K562 (cell line): ENCODE measurements at regions not wholly inside any gene's neighbourhood (a gene's known extent, or its start where the extent isn't known, plus 50 kb on each side); places are given as distances from the start of the nearest gene placed in this dataset.

Experiments used
- BHLHE40 ChIP-seq: IDR thresholded peaks from 2 replicates; pipeline ENCODE4 v1.6.1; 2011; ENCODE audit warnings: low read length, improper control_type of control experiment
- FOXA3 ChIP-seq, 2 experiments: fragments of 450-650 bp in 1 of 2; sonication (generic) in 1 of 2; formaldehyde crosslinking; IDR thresholded peaks in 1 of 2; conservative IDR thresholded peaks in 1 of 2; 2 replicates each; pipeline versions ENCODE4 v1.4.0 to v1.8.0; 2020 to 2022; ENCODE audit warnings: mild to moderate bottlenecking in 2 of 2, missing genetic modification reagents in 1 of 2
- MECOM ChIP-seq: fragments of 250-450 bp; sonication (Bioruptor Pico); IDR thresholded peaks from 2 replicates; pipeline ENCODE4 v1.8.0; 2022; ENCODE audit warnings: inconsistent platforms
- NR2C2 ChIP-seq, 2 experiments: fragments of 200-800 bp in 1 of 2; sonication (Bioruptor generic) in 1 of 2; sonication (generic) in 1 of 2; formaldehyde crosslinking in 1 of 2; IDR thresholded peaks; 2 replicates each; pipeline versions ENCODE4 v1.6.1 to v1.8.0; 2016 to 2022; ENCODE audit warnings: mild to moderate bottlenecking in 1 of 2, missing compliant biosample characterization in 1 of 2, missing genetic modification characterization in 1 of 2, missing genetic modification reagents in 1 of 2
- ZNF274 ChIP-seq: IDR thresholded peaks from 2 replicates; pipeline ENCODE4 v1.6.1; 2011; ENCODE audit warnings: low read depth, mild to moderate bottlenecking, low read length, moderate library complexity, borderline replicate concordance
- TF ChIP-seq, protein P1 (sequence below), 2 experiments: fragments of 450-650 bp in 1 of 2; sonication (generic) in 1 of 2; formaldehyde crosslinking; conservative IDR thresholded peaks; 2 replicates each; pipeline versions ENCODE4 v1.4.0 to v1.8.1; 2020 to 2022; ENCODE audit warnings: mild to moderate bottlenecking in 1 of 2, missing genetic modification reagents in 1 of 2
- TF ChIP-seq, protein P2 (sequence below), 3 experiments: IDR thresholded peaks in 2 of 3; conservative IDR thresholded peaks in 1 of 3; 2 replicates each; pipeline ENCODE4 v1.5.1; 2011 to 2012; ENCODE audit warnings: low read length in 3 of 3, mild to moderate bottlenecking in 3 of 3, control low read depth in 2 of 3, improper control_type of control experiment in 1 of 3, inconsistent platforms in 1 of 3, low read depth in 1 of 3, mixed read lengths in 1 of 3, moderate library complexity in 1 of 3; ENCODE audit not compliant: insufficient read depth in 2 of 3

DNA sequence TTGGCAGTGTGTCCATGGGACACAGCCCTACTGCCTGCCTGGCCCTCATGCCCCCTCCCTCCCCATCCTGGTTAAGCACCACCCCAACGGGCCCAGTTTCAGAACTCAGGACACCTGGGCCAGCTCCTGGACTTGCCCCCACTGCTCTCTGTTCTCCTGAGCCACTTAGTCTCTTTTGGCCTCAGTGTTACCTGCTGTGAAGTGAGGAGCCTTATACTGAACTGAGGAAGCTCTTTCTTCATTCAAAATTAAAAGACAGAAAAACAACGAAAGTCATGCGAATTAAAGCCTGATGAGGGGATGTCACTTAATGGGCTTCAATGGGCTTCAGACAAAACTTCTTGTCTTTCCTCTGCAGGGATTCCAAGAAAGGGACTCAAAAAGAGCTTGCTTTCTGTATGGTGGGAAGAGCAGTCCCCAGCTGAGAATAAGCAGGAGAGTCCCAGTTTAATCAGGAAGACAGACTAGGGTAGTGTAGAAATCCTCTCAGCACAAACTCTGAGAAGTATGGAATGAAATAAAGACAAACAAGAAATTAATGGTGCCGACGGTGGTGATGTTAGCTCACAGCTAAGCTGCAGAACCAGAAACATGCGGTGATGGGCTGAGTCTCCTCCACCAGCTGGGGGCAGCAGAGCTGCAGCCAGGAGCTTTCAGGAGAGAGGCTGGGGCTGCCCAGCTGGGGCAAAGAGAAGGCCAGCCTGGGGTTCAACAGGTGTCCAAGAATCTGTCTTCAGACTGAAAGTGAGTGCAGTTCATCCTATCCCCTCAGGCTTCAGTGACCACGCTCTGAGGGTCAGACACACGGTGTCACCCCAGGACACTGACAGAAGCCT is 101.0 kb downstream of the GGTLC2 start:
- TF ChIP-seq MECOM (CRISPR knock-in tag) (no peak), ZNF274 (no peak), FOXA3 (CRISPR knock-in tag; conservative IDR thresholded peaks at IDR 0.05 in 1 of 2, IDR thresholded peaks at IDR 0.05 in 1 of 2) (0 out of 4 replicates have a peak, but pooled peaks of 1 of the 2 experiments have one; percentile 76), NR2C2 (CRISPR knock-in tag; IDR thresholded peaks at IDR 0.05) (no peak), NR2C2 (tag; IDR thresholded peaks at IDR 0.05) (no peak), BHLHE40 (no peak)
- TF ChIP-seq, protein P1, sequence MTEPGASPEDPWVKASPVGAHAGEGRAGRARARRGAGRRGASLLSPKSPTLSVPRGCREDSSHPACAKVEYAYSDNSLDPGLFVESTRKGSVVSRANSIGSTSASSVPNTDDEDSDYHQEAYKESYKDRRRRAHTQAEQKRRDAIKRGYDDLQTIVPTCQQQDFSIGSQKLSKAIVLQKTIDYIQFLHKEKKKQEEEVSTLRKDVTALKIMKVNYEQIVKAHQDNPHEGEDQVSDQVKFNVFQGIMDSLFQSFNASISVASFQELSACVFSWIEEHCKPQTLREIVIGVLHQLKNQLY (CRISPR knock-in tag; conservative IDR thresholded peaks at IDR 0.05), result 0 out of 4 replicates have a peak, but pooled peaks of 1 of the 2 experiments have one; percentile 20
- TF ChIP-seq, protein P2, sequence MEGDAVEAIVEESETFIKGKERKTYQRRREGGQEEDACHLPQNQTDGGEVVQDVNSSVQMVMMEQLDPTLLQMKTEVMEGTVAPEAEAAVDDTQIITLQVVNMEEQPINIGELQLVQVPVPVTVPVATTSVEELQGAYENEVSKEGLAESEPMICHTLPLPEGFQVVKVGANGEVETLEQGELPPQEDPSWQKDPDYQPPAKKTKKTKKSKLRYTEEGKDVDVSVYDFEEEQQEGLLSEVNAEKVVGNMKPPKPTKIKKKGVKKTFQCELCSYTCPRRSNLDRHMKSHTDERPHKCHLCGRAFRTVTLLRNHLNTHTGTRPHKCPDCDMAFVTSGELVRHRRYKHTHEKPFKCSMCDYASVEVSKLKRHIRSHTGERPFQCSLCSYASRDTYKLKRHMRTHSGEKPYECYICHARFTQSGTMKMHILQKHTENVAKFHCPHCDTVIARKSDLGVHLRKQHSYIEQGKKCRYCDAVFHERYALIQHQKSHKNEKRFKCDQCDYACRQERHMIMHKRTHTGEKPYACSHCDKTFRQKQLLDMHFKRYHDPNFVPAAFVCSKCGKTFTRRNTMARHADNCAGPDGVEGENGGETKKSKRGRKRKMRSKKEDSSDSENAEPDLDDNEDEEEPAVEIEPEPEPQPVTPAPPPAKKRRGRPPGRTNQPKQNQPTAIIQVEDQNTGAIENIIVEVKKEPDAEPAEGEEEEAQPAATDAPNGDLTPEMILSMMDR (IDR thresholded peaks at IDR 0.05 in 2 of 3, conservative IDR thresholded peaks at IDR 0.05 in 1 of 3; ENCODE audit: insufficient read depth in 2 of 3, low read depth in 1 of 3, low read length in 3 of 3), result no peak
